Sigmoid colon (tissue), 4 donors: ENCODE measurements at regions not wholly inside any gene's neighbourhood (a gene's known extent, or its start where the extent isn't known, plus 50 kb on each side); places are given as distances from the start of the nearest gene placed in this dataset.

Experiments used
- CTCF ChIP-seq, 4 experiments: fragments of 450-650 bp in 3 of 4; fragments of 200-600 bp in 1 of 4; IDR thresholded peaks; one replicate each; pipeline ENCODE4 v1.5.1; 2016 to 2019; ENCODE audit warnings: antibody characterized with exemption in 4 of 4, mild to moderate bottlenecking in 3 of 4, moderate library complexity in 2 of 4
- EP300 ChIP-seq, 4 donors: sonication (generic); formaldehyde crosslinking; IDR thresholded peaks; one replicate each; pipeline ENCODE4 v1.6.1; 2017; ENCODE audit warnings: antibody characterized with exemption in 4 of 4
- POLR2A ChIP-seq, 2 donors: fragments of 450-650 bp; IDR thresholded peaks; one replicate each; pipeline ENCODE4 v1.6.1; 2016; ENCODE audit warnings: antibody characterized with exemption in 2 of 2, mild to moderate bottlenecking in 2 of 2, moderate library complexity in 2 of 2
- POLR2AphosphoS5 ChIP-seq, 4 donors: sonication (generic); formaldehyde crosslinking; IDR thresholded peaks; one replicate each; pipeline ENCODE4 v1.6.1; 2017; ENCODE audit warnings: antibody characterized with exemption in 4 of 4

- no peak for TF ChIP-seq POLR2A (IDR thresholded peaks at IDR 0.05)
- no peak for TF ChIP-seq CTCF (IDR thresholded peaks at IDR 0.05)
- no peak for TF ChIP-seq EP300 (IDR thresholded peaks at IDR 0.05)
- no peak for TF ChIP-seq POLR2AphosphoS5 (IDR thresholded peaks at IDR 0.05)
Measured at GRCh38 chr6:144683216-144684070, 398.3 kb downstream of the UTRN start.
